SU-DHL-6 (cell line): ENCODE measurements at regions not wholly inside any gene's neighbourhood (a gene's known extent, or its start where the extent isn't known, plus 50 kb on each side); places are given as distances from the start of the nearest gene placed in this dataset.

ENCODE experiments used
- H2AFZ ChIP-seq: fragments of 200-600 bp; sonication (generic); 2 replicates; pipeline ENCODE4 v1.6.1; 2014; ENCODE audit warnings: low read depth, mild to moderate bottlenecking, moderate library complexity, mixed read lengths, antibody characterized with exemption, low read length; ENCODE audit not compliant: severe bottlenecking
- H3F3A ChIP-seq: fragments of 200-600 bp; shearing (Covaris generic); 2 replicates; pipeline ENCODE4 v1.6.0; 2016; ENCODE audit warnings: antibody characterized with exemption, mild to moderate bottlenecking; ENCODE audit not compliant: insufficient read depth
- H3K27ac ChIP-seq: fragments of 200-600 bp; sonication (generic); 2 replicates; pipeline ENCODE4 v1.5.1; 2016; ENCODE audit warnings: low read depth, mild to moderate bottlenecking, low read length, moderate library complexity, mixed read lengths
- H3K27me3 ChIP-seq: fragments of 200-600 bp; sonication (generic), shearing (Covaris generic); 2 replicates; pipeline ENCODE4 v1.6.0; 2014; ENCODE audit warnings: mild to moderate bottlenecking, low read length
- H3K36me3 ChIP-seq: fragments of 200-600 bp; sonication (generic); 2 replicates; pipeline ENCODE4 v1.6.1; 2014; ENCODE audit warnings: mild to moderate bottlenecking, low read length, mixed read lengths
- H3K4me2 ChIP-seq: fragments of 300-600, 200-600 bp; shearing (Covaris generic), sonication (generic); 2 replicates; pipeline ENCODE4 v1.6.0; 2014; ENCODE audit warnings: low read length, low read depth, mild to moderate bottlenecking; ENCODE audit not compliant: poor library complexity, severe bottlenecking
- H3K4me3 ChIP-seq: fragments of 200-600 bp; sonication (generic); 2 replicates; pipeline ENCODE4 v1.5.1; 2014; ENCODE audit warnings: antibody characterized with exemption, low read length, mild to moderate bottlenecking, mixed read lengths; ENCODE audit not compliant: insufficient read depth, poor library complexity, severe bottlenecking
- H3K79me2 ChIP-seq: fragments of 200-600 bp; sonication (generic); 2 replicates; pipeline ENCODE4 v1.6.1; 2014; ENCODE audit warnings: mild to moderate bottlenecking, low read length, moderate library complexity; ENCODE audit not compliant: insufficient read depth
- H3K9ac ChIP-seq: fragments of 200-600 bp; sonication (generic); 2 replicates; pipeline ENCODE4 v1.7.0; 2014; ENCODE audit warnings: mild to moderate bottlenecking, low read length
- H3K9me2 ChIP-seq: fragments of 200-600 bp; sonication (generic); replicated peaks from 2 replicates; pipeline ENCODE4 v1.6.1; 2014; ENCODE audit warnings: low read length; ENCODE audit not compliant: insufficient read depth
- H3K9me3 ChIP-seq: fragments of 200-600 bp; sonication (generic); 2 replicates; pipeline ENCODE4 v1.6.1; 2014; ENCODE audit warnings: low read length, mixed read lengths; ENCODE audit not compliant: insufficient read depth
- H4K20me1 ChIP-seq: fragments of 200-600 bp; sonication (generic); 2 replicates; pipeline ENCODE4 v1.6.1; 2014; ENCODE audit warnings: low read depth, mild to moderate bottlenecking, antibody characterized with exemption, low read length, moderate library complexity, mixed read lengths
- CTCF ChIP-seq: fragments of 200-600 bp; sonication (generic); IDR thresholded peaks from one replicate; pipeline ENCODE4 v1.5.1; 2017; ENCODE audit warnings: antibody characterized with exemption, mild to moderate bottlenecking, low read length, moderate library complexity; ENCODE audit not compliant: insufficient read depth, poor library complexity, severe bottlenecking
- EZH2phosphoT487 ChIP-seq: fragments of 200-600 bp; sonication (generic), shearing (Covaris generic); conservative IDR thresholded peaks from 2 replicates; pipeline ENCODE4 v1.6.1; 2018; ENCODE audit warnings: mild to moderate bottlenecking, antibody characterized with exemption, low read length, moderate library complexity, mixed read lengths

GRCh38 chr22:27308513-27308912 lies 493.0 kb downstream of the MN1 start:
- no peak overlapping the region for H3K4me3 ChIP-seq
- no peaks in the 10 kb centered on the region for H3K36me3 ChIP-seq
- no peak overlapping the region for H3K4me2 ChIP-seq
- H3K9me3 ChIP-seq: no peaks in the 10 kb centered on the region
- H3K9ac ChIP-seq: no peak overlapping the region
- H2AFZ ChIP-seq: no peak overlapping the region
- H4K20me1 ChIP-seq: no peaks in the 10 kb centered on the region
- TF ChIP-seq CTCF (no peak), EZH2phosphoT487 (no peak)
- H3F3A ChIP-seq: no peaks in the 10 kb centered on the region
- no peaks in the 10 kb centered on the region for H3K27me3 ChIP-seq
- H3K27ac ChIP-seq: no peak overlapping the region
- no peaks in the 10 kb centered on the region for H3K79me2 ChIP-seq
- no peaks in the 10 kb centered on the region for H3K9me2 ChIP-seq

- H3K27me3 ChIP-seq: no peaks in the 10 kb centered on the region
- H2AFZ ChIP-seq: no peak overlapping the region
- H4K20me1 ChIP-seq: no peaks in the 10 kb centered on the region
- no peaks in the 10 kb centered on the region for H3K36me3 ChIP-seq
- no peaks in the 10 kb centered on the region for H3K79me2 ChIP-seq
- H3K27ac ChIP-seq: no peak overlapping the region
- no peak overlapping the region for H3K9ac ChIP-seq
- no peaks in the 10 kb centered on the region for H3F3A ChIP-seq
- TF ChIP-seq CTCF (no peak), EZH2phosphoT487 (no peak)
- no peak overlapping the region for H3K4me3 ChIP-seq
- H3K9me3 ChIP-seq: no peaks in the 10 kb centered on the region
- no peak overlapping the region for H3K4me2 ChIP-seq
- no peaks in the 10 kb centered on the region for H3K9me2 ChIP-seq
Measured at GRCh38 chr22:27309697-27310096, 491.9 kb downstream of the MN1 start.

- Histone ChIP-seq H3K4me3 (no peak overlapping the region), H3K27ac (no peak overlapping the region), H2AFZ (no peak overlapping the region), H4K20me1 (no peaks in the 10 kb centered on the region), H3K79me2 (no peaks in the 10 kb centered on the region), H3K27me3 (no peaks in the 10 kb centered on the region), H3K4me2 (no peak overlapping the region), H3K9ac (no peak overlapping the region), H3K9me3 (no peaks in the 10 kb centered on the region), H3K36me3 (no peaks in the 10 kb centered on the region), H3F3A (no peaks in the 10 kb centered on the region), H3K9me2 (no peaks in the 10 kb centered on the region)
- TF ChIP-seq EZH2phosphoT487 (no peak), CTCF (no peak)
Measured at GRCh38 chr22:27310966-27311697, 490.4 kb downstream of the MN1 start.
